Endothelial cell (in vitro differentiated cells): ENCODE measurements at regions not wholly inside any gene's neighbourhood (a gene's known extent, or its start where the extent isn't known, plus 50 kb on each side); places are given as distances from the start of the nearest gene placed in this dataset.

Experiments
- DNase-seq: peaks from one replicate; pipeline ENCODE4 v3.0.0; 2021; ENCODE audit warnings: low spot score
- H3K27ac Mint-ChIP-seq: one replicate; pipeline ENCODE4 v1.8.0; 2021; ENCODE audit warnings: mixed read lengths, inconsistent platforms; ENCODE audit not compliant: unreplicated experiment
- H3K27me3 Mint-ChIP-seq: one replicate; pipeline ENCODE4 v1.8.0; 2021; ENCODE audit warnings: mild to moderate bottlenecking, moderate library complexity, mixed read lengths, inconsistent platforms; ENCODE audit not compliant: unreplicated experiment
- H3K36me3 Mint-ChIP-seq: one replicate; pipeline ENCODE4 v1.8.0; 2021; ENCODE audit warnings: mild to moderate bottlenecking, low read depth, mixed read lengths, inconsistent platforms; ENCODE audit not compliant: unreplicated experiment
- H3K4me1 Mint-ChIP-seq: one replicate; pipeline ENCODE4 v1.8.0; 2021; ENCODE audit warnings: mild to moderate bottlenecking, mixed read lengths, inconsistent platforms; ENCODE audit not compliant: unreplicated experiment
- H3K4me3 Mint-ChIP-seq: one replicate; pipeline ENCODE4 v1.8.0; 2021; ENCODE audit warnings: mild to moderate bottlenecking, mixed read lengths, inconsistent platforms; ENCODE audit not compliant: unreplicated experiment
- H3K9me3 Mint-ChIP-seq: one replicate; pipeline ENCODE4 v1.8.0; 2021; ENCODE audit warnings: mixed read lengths, inconsistent platforms; ENCODE audit not compliant: unreplicated experiment
- TF ChIP-seq, protein P1 (sequence below): fragments of 200-600 bp; sonication (generic); IDR thresholded peaks from one replicate; pipeline ENCODE4 v1.5.0; 2021; ENCODE audit warnings: antibody characterized with exemption; ENCODE audit not compliant: unreplicated experiment

DNA sequence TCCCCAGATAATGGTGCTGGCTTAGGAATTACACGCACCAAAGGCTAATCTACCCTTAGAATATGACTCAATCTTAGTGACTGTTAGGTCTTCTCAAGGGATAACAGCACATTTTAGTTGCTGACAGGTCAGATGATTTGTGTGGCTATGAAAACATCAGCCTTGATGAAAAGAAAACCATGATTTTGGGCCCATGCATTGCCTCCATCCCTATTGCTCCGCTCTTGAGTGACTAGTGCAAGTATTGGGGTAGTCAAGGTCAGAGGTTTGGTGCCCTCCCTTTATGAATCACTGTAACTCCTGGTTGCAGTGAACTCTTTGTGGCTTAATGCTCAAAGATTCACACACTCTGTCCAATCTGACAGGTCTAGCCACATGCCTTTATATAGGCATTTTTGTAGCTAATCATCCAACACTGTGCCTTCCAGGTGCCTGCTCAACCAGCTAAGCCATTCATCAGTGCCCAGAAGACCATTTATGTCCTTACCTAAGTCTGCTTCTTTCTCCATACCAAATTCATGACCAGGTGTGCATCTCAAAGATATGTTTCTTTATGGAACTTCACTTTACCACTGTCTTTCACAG lies 251.6 kb downstream of the KCNJ2 start:
- H3K4me1 Mint-ChIP-seq, result no peaks in the 10 kb centered on the region
- no peaks in the 10 kb centered on the region for H3K9me3 Mint-ChIP-seq
- H3K36me3 Mint-ChIP-seq, result no peaks in the 10 kb centered on the region
- DNase-seq, result no peak
- H3K4me3 Mint-ChIP-seq, result no peak overlapping the region
- H3K27ac Mint-ChIP-seq, result no peak overlapping the region
- H3K27me3 Mint-ChIP-seq, result no peaks in the 10 kb centered on the region
- TF ChIP-seq, protein P1, sequence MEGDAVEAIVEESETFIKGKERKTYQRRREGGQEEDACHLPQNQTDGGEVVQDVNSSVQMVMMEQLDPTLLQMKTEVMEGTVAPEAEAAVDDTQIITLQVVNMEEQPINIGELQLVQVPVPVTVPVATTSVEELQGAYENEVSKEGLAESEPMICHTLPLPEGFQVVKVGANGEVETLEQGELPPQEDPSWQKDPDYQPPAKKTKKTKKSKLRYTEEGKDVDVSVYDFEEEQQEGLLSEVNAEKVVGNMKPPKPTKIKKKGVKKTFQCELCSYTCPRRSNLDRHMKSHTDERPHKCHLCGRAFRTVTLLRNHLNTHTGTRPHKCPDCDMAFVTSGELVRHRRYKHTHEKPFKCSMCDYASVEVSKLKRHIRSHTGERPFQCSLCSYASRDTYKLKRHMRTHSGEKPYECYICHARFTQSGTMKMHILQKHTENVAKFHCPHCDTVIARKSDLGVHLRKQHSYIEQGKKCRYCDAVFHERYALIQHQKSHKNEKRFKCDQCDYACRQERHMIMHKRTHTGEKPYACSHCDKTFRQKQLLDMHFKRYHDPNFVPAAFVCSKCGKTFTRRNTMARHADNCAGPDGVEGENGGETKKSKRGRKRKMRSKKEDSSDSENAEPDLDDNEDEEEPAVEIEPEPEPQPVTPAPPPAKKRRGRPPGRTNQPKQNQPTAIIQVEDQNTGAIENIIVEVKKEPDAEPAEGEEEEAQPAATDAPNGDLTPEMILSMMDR, result no peak

DNA sequence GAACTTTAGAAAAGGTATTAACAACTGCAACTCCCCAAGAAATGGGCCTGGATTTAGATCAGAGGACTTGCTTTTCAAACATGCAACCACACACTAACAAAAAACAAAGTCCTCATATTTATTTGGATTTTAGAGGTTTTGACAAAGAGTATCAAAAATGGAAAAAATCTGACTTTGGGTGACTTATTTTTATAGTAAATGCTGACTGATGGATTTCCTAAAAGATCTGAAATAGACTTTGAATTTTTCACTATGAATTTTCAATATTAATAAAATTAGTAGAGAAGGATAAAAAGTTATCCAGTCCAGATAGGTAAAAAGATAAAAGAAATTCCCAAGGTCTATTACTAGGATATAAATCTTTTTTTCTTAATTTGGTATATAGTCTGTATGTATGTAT lies 253.5 kb downstream of the KCNJ2 start:
- TF ChIP-seq, protein P1, result no peak
- Mint-ChIP-seq H3K4me3 (no peak overlapping the region), H3K27me3 (no peaks in the 10 kb centered on the region), H3K36me3 (no peaks in the 10 kb centered on the region), H3K27ac (no peak overlapping the region), H3K4me1 (no peaks in the 10 kb centered on the region), H3K9me3 (no peaks in the 10 kb centered on the region)
- no peak for DNase-seq

DNA sequence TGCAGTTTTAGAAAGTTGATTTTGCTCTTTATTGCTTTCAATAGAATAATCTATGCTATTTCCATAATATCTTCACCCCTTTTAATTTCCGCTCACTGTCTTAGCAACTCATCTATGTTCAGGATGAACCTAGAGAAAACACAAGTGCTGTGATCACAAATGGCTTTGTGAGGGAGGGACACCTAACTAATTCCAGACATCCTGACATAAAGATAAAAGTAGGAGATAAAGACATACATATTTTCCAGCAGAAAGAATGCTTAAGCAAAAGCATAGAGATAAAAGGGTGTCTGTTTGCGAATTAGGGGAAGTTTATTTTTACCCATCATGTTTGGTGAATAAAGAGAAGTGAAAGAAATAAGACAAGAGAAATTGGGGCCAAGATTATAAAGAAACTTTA lies 254.2 kb downstream of the KCNJ2 start:
- H3K9me3 Mint-ChIP-seq, result no peaks in the 10 kb centered on the region
- DNase-seq, result no peak
- H3K27me3 Mint-ChIP-seq, result no peaks in the 10 kb centered on the region
- TF ChIP-seq, protein P1, result no peak
- no peak overlapping the region for H3K27ac Mint-ChIP-seq
- no peaks in the 10 kb centered on the region for H3K4me1 Mint-ChIP-seq
- no peak overlapping the region for H3K4me3 Mint-ChIP-seq
- H3K36me3 Mint-ChIP-seq, result no peaks in the 10 kb centered on the region

DNA sequence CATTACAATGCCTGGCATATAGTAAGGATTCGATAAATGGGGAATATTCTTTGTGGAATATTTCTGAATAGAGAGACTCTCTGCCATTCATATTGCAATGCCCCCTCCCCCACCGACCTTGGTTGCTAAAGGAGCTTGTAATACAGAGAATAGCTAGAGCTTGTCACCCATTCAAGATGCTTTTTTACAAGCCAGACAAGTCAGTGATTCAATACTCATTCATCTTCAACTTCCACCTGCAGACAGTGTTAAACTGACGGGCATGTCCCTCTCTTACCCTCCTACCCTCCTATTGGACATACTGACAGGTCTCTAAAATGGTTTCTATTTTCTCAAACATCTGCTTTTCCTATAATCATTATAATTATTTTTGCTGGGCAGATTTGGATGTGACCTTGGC lies 257.4 kb downstream of the KCNJ2 start:
- peaks cover 2% of the 10 kb centered on the region for H3K27me3 Mint-ChIP-seq

More for the DNA sequence above, 257.4 kb downstream of the KCNJ2 start:
- H3K4me3 Mint-ChIP-seq, result no peak overlapping the region
- H3K36me3 Mint-ChIP-seq, result no peaks in the 10 kb centered on the region
- no peak overlapping the region for H3K27ac Mint-ChIP-seq
- no peaks in the 10 kb centered on the region for H3K9me3 Mint-ChIP-seq
- H3K4me1 Mint-ChIP-seq, result no peaks in the 10 kb centered on the region
- TF ChIP-seq, protein P1, result no peak
- no peak for DNase-seq
